ENCODE measurements at regions not wholly inside any gene's neighbourhood (a gene's known extent, or its start where the extent isn't known, plus 50 kb on each side); places are given as distances from the start of the nearest gene placed in this dataset.

- peak; percentile 30; the same call in 1 of the 2 replicates for TF ChIP-seq ARID4A (CRISPR knock-in tag; IDR thresholded peaks at IDR 0.05; ENCODE audit: borderline replicate concordance)
- no peak for TF ChIP-seq ZNF124 (CRISPR knock-in tag; IDR thresholded peaks at IDR 0.05)
- TF ChIP-seq PHF5A (CRISPR knock-in tag; IDR thresholded peaks at IDR 0.05; ENCODE audit: low read depth, unreplicated experiment) = no peak
- TF ChIP-seq PRDM10 (CRISPR knock-in tag; IDR thresholded peaks at IDR 0.05; ENCODE audit: low read depth) = 0 out of 2 replicates have a peak, but pooled peaks have one; percentile 14
- no peak for TF ChIP-seq SMYD3 (CRISPR knock-in tag; IDR thresholded peaks at IDR 0.05)
- TF ChIP-seq ZNF782 (CRISPR knock-in tag; IDR thresholded peaks at IDR 0.05; ENCODE audit: borderline replicate concordance) = no peak
- TF ChIP-seq AKNA (CRISPR knock-in tag; IDR thresholded peaks at IDR 0.05; ENCODE audit: borderline replicate concordance) = no peak
- TF ChIP-seq TSC22D2 (CRISPR knock-in tag; IDR thresholded peaks at IDR 0.05; ENCODE audit: borderline replicate concordance) = peak; percentile 51; the same call in 1 of the 2 replicates
- no peak for TF ChIP-seq SIN3A (IDR thresholded peaks at IDR 0.05; ENCODE audit: borderline replicate concordance, low read depth, low read length)
- TF ChIP-seq ZBTB1 (CRISPR knock-in tag; IDR thresholded peaks at IDR 0.05; ENCODE audit: borderline replicate concordance) = no peak
- no peak for TF ChIP-seq ZNF720 (CRISPR knock-in tag; IDR thresholded peaks at IDR 0.05)
- TF ChIP-seq HMG20B (CRISPR knock-in tag; conservative IDR thresholded peaks at IDR 0.05) = 0 out of 2 replicates have a peak, but pooled peaks have one; percentile 35
- TF ChIP-seq ZNF414 (CRISPR knock-in tag; IDR thresholded peaks at IDR 0.05) = peak; percentile 56; the same call in 1 of the 2 replicates
- no peak for TF ChIP-seq RBAK (CRISPR knock-in tag; IDR thresholded peaks at IDR 0.05)
Measured at GRCh38 chr3:124635169-124635539, 95.1 kb upstream of the UMPS start (continued).

All from HepG2 (cell line).